Caco-2 (cell line): ENCODE measurements at regions not wholly inside any gene's neighbourhood (a gene's known extent, or its start where the extent isn't known, plus 50 kb on each side); places are given as distances from the start of the nearest gene placed in this dataset.

Experiments
- BruUV-seq: library from RNA; stranded (reverse); fragments of 400-500 nt; replicated peaks from 2 replicates; lab custom pipeline; 2021; lab: Mats Ljungman, UMichigan
- CTCF ChIA-PET: fragments of 300-600 bp; sonication (Branson Sonifier 250); formaldehyde crosslinking; loops from one replicate; lab custom pipeline; 2022; ENCODE audit warnings: antibody characterized with exemption; lab: Charles Lee
- POLR2A ChIA-PET: fragments of 300-600 bp; sonication (Branson Sonifier 250); formaldehyde crosslinking; loops from one replicate; lab custom pipeline; 2022; ENCODE audit warnings: antibody characterized with exemption; lab: Charles Lee
- DNase-seq, 2 experiments: peaks; one replicate each; pipeline versions ENCODE4 v3.0.0 to v3.0.0-alpha.2; 2020 to 2022
- H3K27me3 ChIP-seq: replicated peaks from 2 replicates; pipeline ENCODE4 v1.6.0; 2011; ENCODE audit warnings: low read length; ENCODE audit not compliant: control insufficient read depth, insufficient read depth
- H3K36me3 ChIP-seq: 2 replicates; pipeline ENCODE4 v1.5.1; 2011; ENCODE audit warnings: low read length; ENCODE audit not compliant: control insufficient read depth, insufficient read depth
- H3K4me1 ChIP-seq: fragments of 250-450 bp; sonication (Bioruptor Pico); 2 replicates; pipeline ENCODE4 v1.5.1; 2020; ENCODE audit warnings: mild to moderate bottlenecking
- H3K4me3 ChIP-seq: 2 replicates; pipeline ENCODE4 v1.5.1; 2011; ENCODE audit warnings: low read depth, mild to moderate bottlenecking, control low read depth, low read length
- H3K9me3 ChIP-seq: fragments of 250-450 bp; sonication (Bioruptor Pico); 2 replicates; pipeline ENCODE4 v1.5.1; 2020; ENCODE audit warnings: mild to moderate bottlenecking, moderate library complexity
- H3K27ac Mint-ChIP-seq: one replicate; pipeline ENCODE4 v1.8.0; 2022; ENCODE audit warnings: mixed read lengths; ENCODE audit not compliant: unreplicated experiment
- H3K27me3 Mint-ChIP-seq: one replicate; pipeline ENCODE4 v1.8.0; 2022; ENCODE audit warnings: mixed read lengths; ENCODE audit not compliant: insufficient read depth, unreplicated experiment
- H3K36me3 Mint-ChIP-seq: one replicate; pipeline ENCODE4 v1.8.0; 2022; ENCODE audit warnings: mild to moderate bottlenecking, mixed read lengths; ENCODE audit not compliant: insufficient read depth, unreplicated experiment
- H3K4me1 Mint-ChIP-seq: one replicate; pipeline ENCODE4 v1.8.0; 2022; ENCODE audit warnings: low read depth, mixed read lengths; ENCODE audit not compliant: unreplicated experiment
- H3K4me3 Mint-ChIP-seq: one replicate; pipeline ENCODE4 v1.8.0; 2022; ENCODE audit warnings: mild to moderate bottlenecking, moderate library complexity, mixed read lengths; ENCODE audit not compliant: unreplicated experiment
- H3K9me3 Mint-ChIP-seq: one replicate; pipeline ENCODE4 v1.8.0; 2022; ENCODE audit warnings: mixed read lengths; ENCODE audit not compliant: unreplicated experiment
- intact Hi-C: fragments of 100-400 bp; cut with micrococcal nuclease; formaldehyde crosslinking; loops from one replicate; pipeline ENCODE4 v1.10.0; 2022; ENCODE audit not compliant: unreplicated experiment
- TF ChIP-seq, protein P1 (sequence below), 2 experiments: fragments of 200-600 bp in 1 of 2; IDR thresholded peaks; 1 replicate in 1 of 2; 2 replicates in 1 of 2; pipeline versions ENCODE4 v1.5.1 to v1.8.0; 2011 to 2022; ENCODE audit warnings: antibody characterized with exemption in 1 of 2, control low read depth in 1 of 2, inconsistent platforms in 1 of 2, low read depth in 1 of 2, low read length in 1 of 2, mild to moderate bottlenecking in 1 of 2, moderate library complexity in 1 of 2; ENCODE audit not compliant: insufficient read depth in 1 of 2, severe bottlenecking in 1 of 2, unreplicated experiment in 1 of 2

DNA sequence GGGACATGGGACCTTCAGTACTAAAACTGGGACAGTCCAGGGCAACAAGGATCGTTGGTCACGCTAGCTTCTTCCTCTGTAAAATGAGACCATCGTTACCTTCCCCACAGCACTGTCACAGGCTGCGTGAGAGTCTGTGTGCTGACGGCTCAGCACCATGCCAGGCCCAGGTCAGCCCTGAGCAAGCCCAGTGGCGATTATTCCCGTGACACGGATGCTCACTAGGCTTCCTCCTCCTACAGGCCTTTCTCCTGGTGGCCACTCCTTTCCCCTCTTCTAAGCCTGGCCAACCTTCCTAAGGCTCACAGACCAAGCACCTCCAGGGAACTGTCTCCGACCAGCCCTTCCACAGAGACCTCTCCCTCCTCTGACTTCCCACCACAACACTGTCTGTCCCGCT, 69.3 kb upstream of the RUNX3 start:
- Mint-ChIP-seq H3K36me3 (no peaks in the 10 kb centered on the region), H3K4me3 (no peak overlapping the region), H3K27ac (no peak overlapping the region), H3K9me3 (no peaks in the 10 kb centered on the region), H3K4me1 (no peaks in the 10 kb centered on the region), H3K27me3 (no peaks in the 10 kb centered on the region)
- Histone ChIP-seq H3K36me3 (no peaks in the 10 kb centered on the region), H3K27me3 (no peaks in the 10 kb centered on the region), H3K4me3 (no peak overlapping the region), H3K9me3 (no peaks in the 10 kb centered on the region), H3K4me1 (no peaks in the 10 kb centered on the region)
- TF ChIP-seq, protein P1, sequence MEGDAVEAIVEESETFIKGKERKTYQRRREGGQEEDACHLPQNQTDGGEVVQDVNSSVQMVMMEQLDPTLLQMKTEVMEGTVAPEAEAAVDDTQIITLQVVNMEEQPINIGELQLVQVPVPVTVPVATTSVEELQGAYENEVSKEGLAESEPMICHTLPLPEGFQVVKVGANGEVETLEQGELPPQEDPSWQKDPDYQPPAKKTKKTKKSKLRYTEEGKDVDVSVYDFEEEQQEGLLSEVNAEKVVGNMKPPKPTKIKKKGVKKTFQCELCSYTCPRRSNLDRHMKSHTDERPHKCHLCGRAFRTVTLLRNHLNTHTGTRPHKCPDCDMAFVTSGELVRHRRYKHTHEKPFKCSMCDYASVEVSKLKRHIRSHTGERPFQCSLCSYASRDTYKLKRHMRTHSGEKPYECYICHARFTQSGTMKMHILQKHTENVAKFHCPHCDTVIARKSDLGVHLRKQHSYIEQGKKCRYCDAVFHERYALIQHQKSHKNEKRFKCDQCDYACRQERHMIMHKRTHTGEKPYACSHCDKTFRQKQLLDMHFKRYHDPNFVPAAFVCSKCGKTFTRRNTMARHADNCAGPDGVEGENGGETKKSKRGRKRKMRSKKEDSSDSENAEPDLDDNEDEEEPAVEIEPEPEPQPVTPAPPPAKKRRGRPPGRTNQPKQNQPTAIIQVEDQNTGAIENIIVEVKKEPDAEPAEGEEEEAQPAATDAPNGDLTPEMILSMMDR (IDR thresholded peaks at IDR 0.05; ENCODE audit: insufficient read depth in 1 of 2, low read depth in 1 of 2, low read length in 1 of 2, severe bottlenecking in 1 of 2, unreplicated experiment in 1 of 2), result no peak
- no TSS peak for BruUV-seq
- no peak for DNase-seq
- intact Hi-C loops, result no loop called here
- ChIA-PET CTCF (no interaction called here), POLR2A (no interaction called here)

DNA sequence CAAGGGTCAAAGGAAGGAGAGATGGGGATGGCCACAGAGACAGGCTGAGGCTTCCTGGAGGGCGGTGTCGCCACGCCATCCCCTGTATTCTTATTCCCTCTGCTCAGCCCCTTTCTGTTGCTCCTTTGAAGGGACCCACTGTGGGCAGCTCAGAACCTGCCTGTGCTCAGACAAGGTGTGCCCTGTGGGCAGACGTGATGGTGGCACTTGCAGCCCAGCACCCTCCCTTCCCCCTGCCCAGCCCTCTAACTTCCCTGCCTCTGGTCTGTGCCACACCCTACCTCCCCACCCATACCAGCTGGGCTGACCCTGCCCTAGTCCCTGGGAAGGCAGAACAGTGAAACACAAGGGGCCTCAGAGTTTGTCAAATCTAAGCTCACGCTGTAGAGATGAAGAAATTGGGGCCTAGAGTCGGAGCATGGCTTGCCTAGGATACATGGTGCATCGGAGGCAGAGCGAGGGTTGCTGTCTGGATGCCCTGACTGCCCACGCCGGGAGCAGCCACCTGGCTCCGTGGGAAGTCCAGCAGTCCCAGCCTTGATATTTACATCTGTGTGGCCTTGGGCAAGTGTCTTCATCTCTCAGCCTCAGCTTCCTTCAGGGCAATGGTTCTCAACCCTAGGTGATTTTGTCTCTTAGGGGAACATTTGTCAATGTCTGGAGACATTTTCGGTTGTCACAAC, 68.6 kb upstream of the RUNX3 start:
- H3K4me3 ChIP-seq, result no peak overlapping the region
- H3K4me1 Mint-ChIP-seq, result no peaks in the 10 kb centered on the region
- H3K36me3 Mint-ChIP-seq, result no peaks in the 10 kb centered on the region
- no peaks in the 10 kb centered on the region for H3K36me3 ChIP-seq
- DNase-seq, result no peak
- no peaks in the 10 kb centered on the region for H3K27me3 Mint-ChIP-seq
- BruUV-seq, result no TSS peak
- H3K4me3 Mint-ChIP-seq, result no peak overlapping the region
- intact Hi-C loops, result no loop called here
- H3K4me1 ChIP-seq, result no peaks in the 10 kb centered on the region
- H3K27ac Mint-ChIP-seq, result no peak overlapping the region
- H3K27me3 ChIP-seq, result no peaks in the 10 kb centered on the region
- TF ChIP-seq, protein P1 (IDR thresholded peaks at IDR 0.05; ENCODE audit: insufficient read depth in 1 of 2, low read depth in 1 of 2, low read length in 1 of 2, severe bottlenecking in 1 of 2, unreplicated experiment in 1 of 2), result no peak
- no peaks in the 10 kb centered on the region for H3K9me3 Mint-ChIP-seq
- CTCF ChIA-PET, result no interaction called here
- no peaks in the 10 kb centered on the region for H3K9me3 ChIP-seq
- POLR2A ChIA-PET, result no interaction called here

DNA sequence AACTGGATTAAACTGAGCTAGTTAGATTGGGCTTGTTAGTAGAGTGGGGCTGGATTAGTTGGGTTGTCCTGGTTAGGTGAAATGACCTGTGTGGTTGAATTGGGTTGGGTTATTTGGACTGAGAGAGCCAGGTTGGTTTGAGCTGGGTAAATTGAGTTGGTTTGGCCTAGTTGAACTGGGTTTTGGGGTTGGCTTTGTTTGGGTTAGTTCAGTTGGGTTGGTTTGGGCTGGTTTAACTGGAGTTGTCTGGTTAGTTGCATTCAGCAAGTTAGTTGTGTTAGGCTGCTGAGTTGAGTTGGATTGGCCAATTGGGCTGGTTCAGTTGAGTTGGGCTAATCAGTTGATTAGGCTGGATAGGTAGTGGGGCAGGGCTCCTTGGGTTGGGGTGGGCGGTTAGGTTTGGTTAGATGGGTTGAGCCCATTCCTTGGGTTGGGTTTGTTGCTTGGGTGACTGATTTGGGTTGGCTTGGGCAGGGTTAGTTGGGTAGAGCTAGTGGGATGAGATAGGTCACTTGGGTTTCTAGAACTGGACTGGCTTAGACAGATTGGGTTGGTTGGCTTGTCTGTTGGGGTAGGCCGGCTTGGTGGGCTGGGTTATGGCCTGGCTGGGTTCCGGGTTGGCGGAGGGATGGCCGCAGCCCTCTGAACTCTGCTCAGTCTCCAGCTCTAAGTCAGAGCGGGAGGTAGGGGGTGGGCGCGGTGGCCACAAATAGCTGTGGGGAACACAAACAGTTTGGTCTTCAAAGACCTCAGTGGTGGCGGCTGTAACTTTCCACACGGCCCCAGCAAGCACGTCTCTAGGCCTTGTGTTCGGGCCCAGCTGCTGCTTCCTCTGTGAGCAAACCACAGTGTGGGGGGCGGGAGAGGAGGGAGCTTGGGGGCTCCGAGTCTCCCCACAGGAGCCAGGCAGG, 67.2 kb upstream of the RUNX3 start:
- H3K27me3 Mint-ChIP-seq, result no peaks in the 10 kb centered on the region
- Histone ChIP-seq H3K4me3 (no peak overlapping the region), H3K9me3 (no peaks in the 10 kb centered on the region), H3K36me3 (no peaks in the 10 kb centered on the region), H3K27me3 (no peaks in the 10 kb centered on the region), H3K4me1 (no peaks in the 10 kb centered on the region)
- CTCF ChIA-PET, result no interaction called here
- H3K4me1 Mint-ChIP-seq, result no peaks in the 10 kb centered on the region
- TF ChIP-seq, protein P1 (IDR thresholded peaks at IDR 0.05; ENCODE audit: insufficient read depth in 1 of 2, low read depth in 1 of 2, low read length in 1 of 2, severe bottlenecking in 1 of 2, unreplicated experiment in 1 of 2), result no peak
- no peak for DNase-seq
- intact Hi-C loops, result no loop called here
- H3K4me3 Mint-ChIP-seq, result no peak overlapping the region
- BruUV-seq, result no TSS peak
- H3K9me3 Mint-ChIP-seq, result no peaks in the 10 kb centered on the region
- H3K36me3 Mint-ChIP-seq, result no peaks in the 10 kb centered on the region
- POLR2A ChIA-PET, result no interaction called here
- no peak overlapping the region for H3K27ac Mint-ChIP-seq
